ENCODE measurements at regions not wholly inside any gene's neighbourhood (a gene's known extent, or its start where the extent isn't known, plus 50 kb on each side); places are given as distances from the start of the nearest gene placed in this dataset.

DNA sequence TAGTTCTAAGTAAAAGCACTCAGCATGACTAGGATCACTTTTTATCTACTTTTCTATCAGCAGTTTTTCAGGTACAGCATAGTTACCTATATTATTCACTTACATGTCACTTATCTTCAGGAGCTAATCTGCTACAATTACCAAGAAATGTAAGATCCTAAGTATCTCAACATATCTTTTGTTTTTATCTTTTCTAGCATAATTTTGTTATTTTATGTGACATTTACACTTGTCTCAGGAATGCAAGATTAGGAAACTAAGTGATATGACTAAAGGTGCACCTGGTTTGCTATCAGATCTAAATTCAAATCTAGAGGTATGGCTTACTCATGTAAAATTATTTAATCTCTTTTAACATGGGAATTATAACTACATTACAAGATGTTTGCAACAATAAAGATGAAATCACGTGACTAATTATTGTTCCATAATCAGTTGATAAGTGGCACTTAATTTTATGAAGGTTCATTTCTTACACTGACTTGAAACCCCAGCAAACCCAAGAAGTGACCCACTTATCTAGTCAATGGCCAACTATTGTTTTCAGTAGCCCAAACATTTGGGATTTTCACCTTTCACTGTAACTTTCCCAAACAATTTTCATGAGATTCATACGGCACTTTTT lies 390.3 kb upstream of the PCDH15 start:
- no peak for TF ChIP-seq ZFX (IDR thresholded peaks at IDR 0.05)
- TF ChIP-seq, protein P1, sequence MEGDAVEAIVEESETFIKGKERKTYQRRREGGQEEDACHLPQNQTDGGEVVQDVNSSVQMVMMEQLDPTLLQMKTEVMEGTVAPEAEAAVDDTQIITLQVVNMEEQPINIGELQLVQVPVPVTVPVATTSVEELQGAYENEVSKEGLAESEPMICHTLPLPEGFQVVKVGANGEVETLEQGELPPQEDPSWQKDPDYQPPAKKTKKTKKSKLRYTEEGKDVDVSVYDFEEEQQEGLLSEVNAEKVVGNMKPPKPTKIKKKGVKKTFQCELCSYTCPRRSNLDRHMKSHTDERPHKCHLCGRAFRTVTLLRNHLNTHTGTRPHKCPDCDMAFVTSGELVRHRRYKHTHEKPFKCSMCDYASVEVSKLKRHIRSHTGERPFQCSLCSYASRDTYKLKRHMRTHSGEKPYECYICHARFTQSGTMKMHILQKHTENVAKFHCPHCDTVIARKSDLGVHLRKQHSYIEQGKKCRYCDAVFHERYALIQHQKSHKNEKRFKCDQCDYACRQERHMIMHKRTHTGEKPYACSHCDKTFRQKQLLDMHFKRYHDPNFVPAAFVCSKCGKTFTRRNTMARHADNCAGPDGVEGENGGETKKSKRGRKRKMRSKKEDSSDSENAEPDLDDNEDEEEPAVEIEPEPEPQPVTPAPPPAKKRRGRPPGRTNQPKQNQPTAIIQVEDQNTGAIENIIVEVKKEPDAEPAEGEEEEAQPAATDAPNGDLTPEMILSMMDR (conservative IDR thresholded peaks at IDR 0.05) = no peak

All from C4-2B (cell line).